ENCODE measurements at regions not wholly inside any gene's neighbourhood (a gene's known extent, or its start where the extent isn't known, plus 50 kb on each side); places are given as distances from the start of the nearest gene placed in this dataset.

GRCh38 chr20:2234598-2235191, 61.1 kb upstream of the TGM3 start:
- DNase-seq (ENCODE audit: low read depth), result no peak
- TF ChIP-seq CTCF (IDR thresholded peaks at IDR 0.05; ENCODE audit: insufficient read depth, low read length), result no peak
- no peak overlapping the region for H3K4me3 ChIP-seq (ENCODE audit: low read depth, low read length)

GRCh38 chr20:2236256-2236655, 59.5 kb upstream of the TGM3 start:
- peak; percentile 19 for DNase-seq (ENCODE audit: low read depth)
- no peak overlapping the region for H3K4me3 ChIP-seq (ENCODE audit: low read depth, low read length)
- no peak for TF ChIP-seq CTCF (IDR thresholded peaks at IDR 0.05; ENCODE audit: insufficient read depth, low read length)

- TF ChIP-seq CTCF (IDR thresholded peaks at IDR 0.05; ENCODE audit: insufficient read depth, low read length), result peak; percentile 60
- peak; percentile 97 for DNase-seq (ENCODE audit: low read depth)
- H3K4me3 ChIP-seq (ENCODE audit: low read depth, low read length), result no peak overlapping the region
Observed at GRCh38 chr20:2237059-2237458, 58.7 kb upstream of the TGM3 start.

- no peak overlapping the region for H3K4me3 ChIP-seq (ENCODE audit: low read depth, low read length)
- no peak for TF ChIP-seq CTCF (IDR thresholded peaks at IDR 0.05; ENCODE audit: insufficient read depth, low read length)
- DNase-seq (ENCODE audit: low read depth), result no peak
Observed at GRCh38 chr20:2238601-2239000, 57.2 kb upstream of the TGM3 start.

- no peak for TF ChIP-seq CTCF (IDR thresholded peaks at IDR 0.05; ENCODE audit: insufficient read depth, low read length)
- H3K4me3 ChIP-seq (ENCODE audit: low read depth, low read length), result no peak overlapping the region
- DNase-seq (ENCODE audit: low read depth), result no peak
Observed at GRCh38 chr20:2240835-2241234, 55.0 kb upstream of the TGM3 start.

- no peak for TF ChIP-seq CTCF (IDR thresholded peaks at IDR 0.05; ENCODE audit: insufficient read depth, low read length)
- H3K4me3 ChIP-seq (ENCODE audit: low read depth, low read length), result no peak overlapping the region
- no peak for DNase-seq (ENCODE audit: low read depth)
Observed at GRCh38 chr20:2242678-2243077, 53.1 kb upstream of the TGM3 start.

- TF ChIP-seq CTCF (IDR thresholded peaks at IDR 0.05; ENCODE audit: insufficient read depth, low read length), result no peak
- DNase-seq (ENCODE audit: low read depth), result no peak
Observed at GRCh38 chr20:2244523-2244922, 51.3 kb upstream of the TGM3 start.

More at GRCh38 chr20:2244523-2244922, 51.3 kb upstream of the TGM3 start:
- H3K4me3 ChIP-seq (ENCODE audit: low read depth, low read length), result no peak overlapping the region
